HL-60 (cell line): ENCODE measurements at regions not wholly inside any gene's neighbourhood (a gene's known extent, or its start where the extent isn't known, plus 50 kb on each side); places are given as distances from the start of the nearest gene placed in this dataset.

Experiments used
- CTCF ChIP-seq: IDR thresholded peaks from one replicate; pipeline ENCODE4 v1.5.1; 2011; ENCODE audit warnings: low read length, control low read depth, inconsistent platforms; ENCODE audit not compliant: insufficient read depth
- GABPA ChIP-seq: IDR thresholded peaks from 2 replicates; pipeline ENCODE4 v1.6.1; 2012; ENCODE audit warnings: low read depth
- POLR2AphosphoS5 ChIP-seq: IDR thresholded peaks from 2 replicates; pipeline ENCODE4 v1.6.1; 2012; ENCODE audit warnings: low read depth
- SPI1 ChIP-seq: IDR thresholded peaks from 2 replicates; pipeline ENCODE4 v1.6.1; 2012; ENCODE audit warnings: low read depth, mild to moderate bottlenecking, borderline replicate concordance

GRCh38 chr14:48473944-48474343, 798.5 kb upstream of the MDGA2 start:
- TF ChIP-seq CTCF (no peak), POLR2AphosphoS5 (no peak), GABPA (no peak), SPI1 (no peak)
